ENCODE measurements at regions not wholly inside any gene's neighbourhood (a gene's known extent, or its start where the extent isn't known, plus 50 kb on each side); places are given as distances from the start of the nearest gene placed in this dataset.

DNA sequence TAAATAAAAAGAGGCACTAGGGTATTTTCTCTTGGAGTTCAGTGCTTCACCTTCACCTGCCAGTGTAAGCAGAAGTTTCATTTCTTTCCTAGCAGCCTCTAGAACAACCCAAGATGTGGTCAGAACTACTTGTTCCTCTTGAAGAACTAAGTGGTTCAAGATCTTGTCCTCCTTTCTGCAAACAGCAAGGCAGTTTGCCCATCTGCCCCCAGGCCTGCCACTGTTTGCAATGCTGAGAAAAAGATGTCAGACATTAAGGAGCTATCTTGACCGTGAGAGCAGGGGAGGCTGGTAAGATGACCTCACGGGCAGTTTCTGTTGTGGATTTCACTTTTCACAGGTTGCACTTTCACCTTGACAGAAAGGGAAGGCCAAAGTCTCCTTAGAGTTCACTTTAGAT is 52.0 kb upstream of the KLF4 start:
- no peak for TF ChIP-seq CTCF (IDR thresholded peaks at IDR 0.05; ENCODE audit: insufficient read depth, low read depth, low read length, missing control alignments)
- H3K4me3 ChIP-seq (ENCODE audit: low read depth, low read length) = no peak overlapping the region
- DNase-seq (ENCODE audit: low read depth) = peak; percentile 78

DNA sequence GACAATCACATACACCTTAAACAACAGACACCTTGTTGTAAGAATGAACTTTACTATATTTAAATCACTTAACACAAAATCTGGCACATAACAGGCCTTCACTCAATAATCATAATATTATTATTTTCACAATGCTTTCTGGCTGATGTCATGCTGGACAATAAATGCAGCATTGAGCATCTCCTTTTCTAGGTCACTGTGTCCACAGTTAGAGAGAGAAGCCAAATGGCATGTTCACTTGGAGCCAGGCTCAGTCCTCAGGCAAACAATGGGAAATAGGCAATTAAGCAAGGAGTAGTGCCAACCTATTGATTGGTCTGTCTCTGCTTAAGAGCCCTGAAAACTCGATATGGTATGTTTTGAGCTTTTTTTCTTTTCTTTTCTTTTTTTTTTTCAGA is 50.6 kb upstream of the KLF4 start:
- TF ChIP-seq CTCF (IDR thresholded peaks at IDR 0.05; ENCODE audit: insufficient read depth, low read depth, low read length, missing control alignments) = no peak
- DNase-seq (ENCODE audit: low read depth) = no peak
- no peak overlapping the region for H3K4me3 ChIP-seq (ENCODE audit: low read depth, low read length)

DNA sequence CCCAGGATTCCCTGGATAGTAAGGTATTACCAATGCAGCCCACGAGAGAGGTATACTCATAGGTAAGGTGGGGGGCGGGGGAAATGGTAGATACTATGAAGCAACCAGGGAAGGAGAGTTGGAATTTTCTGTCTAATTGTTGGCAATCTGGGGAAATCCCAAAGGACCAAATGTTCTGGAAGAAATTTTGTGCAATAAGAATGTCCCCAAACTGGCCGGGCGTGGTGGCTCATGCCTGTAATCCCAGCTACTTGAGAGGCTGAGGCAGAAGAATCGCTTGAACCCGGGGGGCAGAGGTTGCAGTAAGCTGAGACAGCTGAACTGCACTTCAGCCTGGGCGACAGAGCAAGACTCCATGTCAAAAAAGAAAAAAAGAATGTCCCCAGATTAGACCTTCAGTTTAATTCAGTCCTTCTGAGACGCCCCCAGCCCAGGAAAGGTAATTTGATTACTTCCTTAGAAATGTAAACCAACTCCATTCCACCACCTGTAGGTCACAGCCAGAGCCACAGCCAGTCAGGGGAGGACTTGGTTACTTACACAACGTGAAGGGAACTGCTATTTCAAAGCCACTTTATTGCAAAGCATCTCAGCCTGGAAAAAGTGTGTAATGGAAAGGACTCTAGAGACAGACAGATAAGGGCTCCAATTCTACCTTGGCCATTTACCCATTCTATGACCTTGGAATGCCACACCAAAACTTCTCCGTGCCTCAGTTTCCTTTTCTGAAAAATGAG is 50.0 kb upstream of the KLF4 start:
- H3K4me3 ChIP-seq (ENCODE audit: low read depth, low read length) = no peak overlapping the region
- no peak for DNase-seq (ENCODE audit: low read depth)
- no peak for TF ChIP-seq CTCF (IDR thresholded peaks at IDR 0.05; ENCODE audit: insufficient read depth, low read depth, low read length, missing control alignments)
